ENCODE measurements at regions not wholly inside any gene's neighbourhood (a gene's known extent, or its start where the extent isn't known, plus 50 kb on each side); places are given as distances from the start of the nearest gene placed in this dataset.

DNA sequence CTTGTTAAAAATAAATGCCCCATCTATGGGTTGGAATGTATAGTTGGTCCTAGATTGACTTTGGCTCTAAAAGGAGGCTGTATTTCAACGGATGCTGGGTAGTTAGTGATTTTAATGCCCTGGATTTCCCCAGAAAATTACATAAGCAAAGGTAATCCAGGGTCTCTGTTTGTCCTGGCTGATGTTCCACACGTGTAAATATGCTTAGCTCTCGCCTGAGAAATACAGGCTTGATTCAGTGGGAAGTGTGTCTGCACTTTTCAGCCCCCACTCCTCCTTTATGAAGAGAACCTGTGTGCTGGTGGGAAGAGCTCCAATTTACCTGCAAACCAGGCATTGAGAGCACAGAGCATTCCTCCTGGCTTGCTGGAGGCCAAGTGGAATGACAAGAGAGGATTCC lies 294.6 kb upstream of the CLINT1 start:
- no peak for TF ChIP-seq EZH2 (IDR thresholded peaks at IDR 0.05; ENCODE audit: insufficient read depth, poor library complexity, severe bottlenecking)
- no peak for TF ChIP-seq EZH2phosphoT487 (IDR thresholded peaks at IDR 0.05; ENCODE audit: insufficient read depth, low read depth)

All from GM23248 (cell line).